ENCODE measurements at regions not wholly inside any gene's neighbourhood (a gene's known extent, or its start where the extent isn't known, plus 50 kb on each side); places are given as distances from the start of the nearest gene placed in this dataset.

GRCh38 chr9:89670114-89670513 lies 65.3 kb downstream of the GADD45G start:
- TF ChIP-seq CTCF (IDR thresholded peaks at IDR 0.05) (no peak), POLR2A (IDR thresholded peaks at IDR 0.05) (no peak)
